ENCODE measurements at regions not wholly inside any gene's neighbourhood (a gene's known extent, or its start where the extent isn't known, plus 50 kb on each side); places are given as distances from the start of the nearest gene placed in this dataset.

DNA sequence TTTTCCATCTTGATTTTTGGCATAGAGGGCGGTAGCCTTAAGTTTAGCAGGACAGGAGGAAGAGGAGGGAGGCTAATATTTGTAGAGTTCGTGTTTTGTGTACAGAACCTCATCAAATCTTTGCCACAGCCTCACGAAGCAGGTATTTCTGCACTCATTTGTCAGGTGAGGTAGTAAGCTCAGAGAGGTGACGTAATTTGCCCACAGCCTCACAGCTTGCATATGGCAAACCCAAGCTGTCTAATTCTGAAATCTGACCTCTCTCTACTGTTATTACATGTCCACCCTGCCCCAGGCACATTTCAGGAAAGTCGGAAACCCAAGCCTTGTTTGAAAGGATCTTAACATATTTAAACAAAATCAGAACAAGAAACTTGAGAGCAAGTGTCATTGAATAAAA is 91.1 kb upstream of the TPM1 start:
- Mint-ChIP-seq H3K4me3 (no peak overlapping the region), H3K4me1 (peaks cover 7% of the 10 kb centered on the region), H3K27ac (no peak overlapping the region), H3K27me3 (ENCODE audit: low read depth, poor library complexity) (peaks cover 26% of the 10 kb centered on the region), H3K36me3 (ENCODE audit: low read depth) (no peaks in the 10 kb centered on the region), H3K9me3 (peaks cover 11% of the 10 kb centered on the region)
- TF ChIP-seq, protein P1, sequence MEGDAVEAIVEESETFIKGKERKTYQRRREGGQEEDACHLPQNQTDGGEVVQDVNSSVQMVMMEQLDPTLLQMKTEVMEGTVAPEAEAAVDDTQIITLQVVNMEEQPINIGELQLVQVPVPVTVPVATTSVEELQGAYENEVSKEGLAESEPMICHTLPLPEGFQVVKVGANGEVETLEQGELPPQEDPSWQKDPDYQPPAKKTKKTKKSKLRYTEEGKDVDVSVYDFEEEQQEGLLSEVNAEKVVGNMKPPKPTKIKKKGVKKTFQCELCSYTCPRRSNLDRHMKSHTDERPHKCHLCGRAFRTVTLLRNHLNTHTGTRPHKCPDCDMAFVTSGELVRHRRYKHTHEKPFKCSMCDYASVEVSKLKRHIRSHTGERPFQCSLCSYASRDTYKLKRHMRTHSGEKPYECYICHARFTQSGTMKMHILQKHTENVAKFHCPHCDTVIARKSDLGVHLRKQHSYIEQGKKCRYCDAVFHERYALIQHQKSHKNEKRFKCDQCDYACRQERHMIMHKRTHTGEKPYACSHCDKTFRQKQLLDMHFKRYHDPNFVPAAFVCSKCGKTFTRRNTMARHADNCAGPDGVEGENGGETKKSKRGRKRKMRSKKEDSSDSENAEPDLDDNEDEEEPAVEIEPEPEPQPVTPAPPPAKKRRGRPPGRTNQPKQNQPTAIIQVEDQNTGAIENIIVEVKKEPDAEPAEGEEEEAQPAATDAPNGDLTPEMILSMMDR (IDR thresholded peaks at IDR 0.05) = no peak
- no peak for DNase-seq

DNA sequence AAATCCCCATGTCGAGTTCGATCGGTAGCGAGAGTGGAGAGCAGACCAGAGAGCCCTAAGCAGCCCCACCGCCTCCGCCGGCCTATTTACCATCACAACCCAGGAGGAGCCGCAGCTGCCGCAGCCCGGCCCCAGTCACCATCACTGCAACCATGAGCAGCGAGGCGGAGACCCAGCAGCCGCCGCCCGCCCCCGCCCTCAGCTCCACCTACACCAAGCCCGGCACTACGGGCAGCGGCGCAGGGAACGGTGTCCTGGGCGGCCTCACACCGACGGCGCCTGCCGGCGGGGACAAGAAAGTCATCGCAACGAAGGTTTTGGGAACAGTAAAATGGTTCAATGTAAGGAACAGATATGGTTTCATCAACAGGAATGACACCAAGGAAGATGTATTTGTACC is 89.5 kb upstream of the TPM1 start:
- TF ChIP-seq, protein P1 (IDR thresholded peaks at IDR 0.05) = no peak
- H3K9me3 Mint-ChIP-seq = peaks cover 11% of the 10 kb centered on the region
- H3K27me3 Mint-ChIP-seq (ENCODE audit: low read depth, poor library complexity) = peaks cover 20% of the 10 kb centered on the region
- no peak overlapping the region for H3K27ac Mint-ChIP-seq
- no peaks in the 10 kb centered on the region for H3K36me3 Mint-ChIP-seq (ENCODE audit: low read depth)
- no peak for DNase-seq
- peaks cover 7% of the 10 kb centered on the region for H3K4me1 Mint-ChIP-seq
- no peak overlapping the region for H3K4me3 Mint-ChIP-seq

DNA sequence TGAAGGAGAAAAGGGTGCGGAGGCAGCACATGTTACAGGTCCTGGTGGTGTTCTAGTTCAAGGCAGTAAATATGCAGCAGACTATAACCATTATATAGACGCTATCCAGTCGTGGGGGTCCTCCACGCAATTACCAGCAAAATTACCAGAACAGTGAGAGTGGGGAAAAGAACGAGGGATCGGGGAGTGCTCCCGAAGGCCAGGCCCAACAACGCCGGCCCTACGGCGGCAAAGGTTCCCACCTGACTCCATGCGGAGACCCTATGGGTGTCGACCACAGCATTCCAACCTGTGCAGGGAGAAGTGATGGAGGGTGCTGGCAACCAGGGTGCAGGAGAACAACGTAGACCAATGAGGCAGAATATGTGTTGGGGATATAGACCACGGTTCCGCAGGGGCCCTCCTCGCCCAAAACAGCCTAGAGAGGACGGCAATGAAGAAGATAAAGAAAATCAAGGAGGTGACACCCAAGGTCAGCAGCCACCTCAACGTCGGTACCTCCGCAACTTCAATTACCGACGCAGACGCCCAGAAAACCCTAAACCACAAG is 89.0 kb upstream of the TPM1 start:
- TF ChIP-seq, protein P1 (IDR thresholded peaks at IDR 0.05) = no peak
- no peak for DNase-seq
- H3K9me3 Mint-ChIP-seq = peaks cover 11% of the 10 kb centered on the region
- H3K27me3 Mint-ChIP-seq (ENCODE audit: low read depth, poor library complexity) = peaks cover 22% of the 10 kb centered on the region
- H3K4me3 Mint-ChIP-seq = no peak overlapping the region
- H3K27ac Mint-ChIP-seq = peak overlapping the region; percentile 34
- H3K36me3 Mint-ChIP-seq (ENCODE audit: low read depth) = no peaks in the 10 kb centered on the region
- peaks cover 7% of the 10 kb centered on the region for H3K4me1 Mint-ChIP-seq

DNA sequence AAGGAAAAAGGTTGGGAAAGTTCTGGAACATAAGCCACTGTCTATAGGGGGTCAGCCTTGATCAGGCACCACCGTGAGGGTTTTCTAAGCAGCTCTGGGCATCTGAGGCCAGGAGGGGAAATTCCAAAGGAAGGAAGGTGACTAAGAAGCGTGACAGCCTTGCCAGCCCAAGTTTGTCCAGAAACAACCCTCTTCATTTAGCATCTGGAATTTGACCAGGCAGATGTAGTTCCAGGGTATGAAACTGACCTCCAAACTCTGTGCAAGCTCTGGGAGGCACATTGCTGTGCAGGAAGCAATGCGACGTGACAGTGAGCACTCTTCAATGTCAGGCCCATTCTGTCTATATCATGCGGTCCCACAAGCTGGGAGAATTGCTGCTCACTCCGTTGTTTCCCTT is 85.4 kb upstream of the TPM1 start:
- Mint-ChIP-seq H3K27ac (no peak overlapping the region), H3K36me3 (ENCODE audit: low read depth) (no peaks in the 10 kb centered on the region), H3K4me1 (peaks cover 15% of the 10 kb centered on the region), H3K9me3 (peaks cover 11% of the 10 kb centered on the region), H3K4me3 (no peak overlapping the region), H3K27me3 (ENCODE audit: low read depth, poor library complexity) (peaks cover 11% of the 10 kb centered on the region)
- no peak for DNase-seq
- TF ChIP-seq, protein P1 (IDR thresholded peaks at IDR 0.05) = no peak

DNA sequence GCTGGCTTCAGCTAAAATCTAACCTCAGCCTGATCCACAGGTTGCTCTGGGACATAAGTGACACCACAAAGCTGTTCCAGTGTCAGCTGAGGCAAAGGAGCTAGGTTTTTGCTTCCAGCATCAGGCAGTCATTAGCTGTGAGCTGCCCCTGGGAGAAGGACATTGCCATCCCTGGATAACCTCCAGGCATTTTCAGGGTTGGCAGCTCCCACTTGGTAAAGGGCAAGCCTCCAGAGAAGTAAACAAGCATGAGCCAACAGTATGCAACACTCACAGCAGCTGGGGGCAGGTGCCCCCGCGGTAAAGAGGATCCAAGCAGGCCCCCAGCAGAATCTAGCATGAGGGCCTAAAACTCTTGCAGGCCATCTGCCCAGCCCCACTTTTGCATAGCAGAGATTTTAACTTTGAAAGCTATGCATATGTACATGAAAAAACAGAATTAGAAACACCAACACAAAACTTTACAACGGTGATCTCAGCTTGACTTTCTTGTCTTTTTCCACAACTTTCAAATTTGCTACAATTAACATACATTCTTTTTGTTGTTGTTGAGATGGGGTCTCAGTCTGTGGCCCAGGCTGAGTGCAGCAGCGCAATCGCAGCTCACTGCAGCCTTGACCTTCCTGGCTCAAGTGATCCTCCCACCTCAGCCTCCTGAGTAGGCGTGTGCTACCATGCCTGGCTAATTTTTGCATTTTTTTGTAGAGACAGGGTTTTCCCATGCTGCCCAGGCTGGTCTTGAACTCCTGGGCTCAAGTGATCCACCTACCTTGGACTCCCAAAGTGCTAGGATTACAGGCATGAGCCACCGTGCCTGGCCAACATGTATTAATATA is 83.8 kb upstream of the TPM1 start:
- Mint-ChIP-seq H3K36me3 (ENCODE audit: low read depth) (no peaks in the 10 kb centered on the region), H3K4me1 (peaks cover 21% of the 10 kb centered on the region)

More for the DNA sequence above, 83.8 kb upstream of the TPM1 start:
- no peak overlapping the region for H3K4me3 Mint-ChIP-seq
- TF ChIP-seq, protein P1 (IDR thresholded peaks at IDR 0.05) = no peak
- peaks cover 4% of the 10 kb centered on the region for H3K9me3 Mint-ChIP-seq
- no peak overlapping the region for H3K27ac Mint-ChIP-seq
- H3K27me3 Mint-ChIP-seq (ENCODE audit: low read depth, poor library complexity) = peaks cover 4% of the 10 kb centered on the region
- DNase-seq = no peak
